HCT116 (cell line): ENCODE measurements at regions not wholly inside any gene's neighbourhood (a gene's known extent, or its start where the extent isn't known, plus 50 kb on each side); places are given as distances from the start of the nearest gene placed in this dataset.

Experiments
- ATAC-seq: fragments of 200-7000 bp; cut with Tn5 transposase; 2 replicates; pipeline ENCODE4 v1.9.1; 2020; ENCODE audit warnings: mild to moderate bottlenecking, moderate library complexity
- BruUV-seq: library from RNA; stranded (reverse); fragments of 400-500 nt; replicated peaks from 2 replicates; lab custom pipeline; 2021; lab: Mats Ljungman, UMichigan
- CTCF ChIA-PET: fragments of 300-600 bp; sonication (Branson Sonifier 250); formaldehyde crosslinking; loops from one replicate; lab custom pipeline; 2021; ENCODE audit warnings: antibody characterized with exemption; lab: Charles Lee
- POLR2A ChIA-PET: fragments of 300-600, 350-600 bp; sonication (Branson Sonifier 250); formaldehyde crosslinking; loops from one replicate; lab custom pipeline; 2021; ENCODE audit warnings: antibody characterized with exemption; lab: Charles Lee
- RAD21 ChIA-PET, 2 experiments: fragments of 300-600 bp; sonication (Branson Sonifier 250); formaldehyde crosslinking; loops; one replicate each; lab custom pipeline; 2023; ENCODE audit warnings: low total read pairs in 2 of 2; ENCODE audit not compliant: uncharacterized antibody in 2 of 2, unreplicated experiment in 2 of 2, low non-redundant PET in 1 of 2; lab: Charles Lee
- DNase-seq: peaks from one replicate; pipeline ENCODE4 v3.0.0-alpha.2; 2010; ENCODE audit warnings: low read depth, low spot score
- H2AFZ ChIP-seq: fragments of 200-600 bp; shearing (Covaris generic), sonication (generic); 2 replicates; pipeline ENCODE4 v1.6.1; 2017; ENCODE audit warnings: low read depth, mixed run types, mixed read lengths, antibody characterized with exemption, low read length; ENCODE audit not compliant: poor library complexity, severe bottlenecking
- H3K27ac ChIP-seq: 2 replicates; pipeline ENCODE4 v1.5.1; 2012; ENCODE audit warnings: low read depth, low read length
- H3K27me3 ChIP-seq: fragments of 200-600 bp; sonication (generic); 2 replicates; pipeline ENCODE4 v1.6.1; 2016; ENCODE audit warnings: mixed run types, low read length, mixed read lengths; ENCODE audit not compliant: insufficient read depth
- H3K36me3 ChIP-seq, 2 experiments: fragments of 200-500 bp in 1 of 2; fragments of 200-600 bp in 1 of 2; sonication (Bioruptor generic) in 1 of 2; sonication (generic) in 1 of 2; 2 replicates each; pipeline versions ENCODE4 v1.5.1 to v1.6.1; 2014 to 2016; ENCODE audit warnings: low read length in 2 of 2, inconsistent platforms in 1 of 2, mixed read lengths in 1 of 2, mixed run types in 1 of 2; ENCODE audit not compliant: insufficient read depth in 2 of 2, control insufficient read depth in 1 of 2
- H3K4me1 ChIP-seq, 2 experiments: fragments of 200-600 bp in 1 of 2; sonication (generic) in 1 of 2; 2 replicates each; pipeline versions ENCODE4 v1.5.1 to v1.6.1; 2012 to 2017; ENCODE audit warnings: low read length in 2 of 2, inconsistent platforms in 1 of 2, mild to moderate bottlenecking in 1 of 2, mixed read lengths in 1 of 2, mixed run types in 1 of 2, moderate library complexity in 1 of 2; ENCODE audit not compliant: insufficient read depth in 2 of 2, control insufficient read depth in 1 of 2
- H3K4me2 ChIP-seq: fragments of 200-600 bp; sonication (generic); 2 replicates; pipeline ENCODE4 v1.6.1; 2017; ENCODE audit warnings: mixed run types, low read length, mixed read lengths
- H3K4me3 ChIP-seq, 2 experiments: fragments of 200-600 bp in 1 of 2; sonication (generic) in 1 of 2; replicated peaks in 1 of 2; 2 replicates each; pipeline ENCODE4 v1.5.1; 2011 to 2016; ENCODE audit warnings: low read length in 2 of 2, control low read depth in 1 of 2, low read depth in 1 of 2, mild to moderate bottlenecking in 1 of 2, mixed read lengths in 1 of 2, mixed run types in 1 of 2
- H3K79me2 ChIP-seq: fragments of 200-600 bp; sonication (generic); 2 replicates; pipeline ENCODE4 v1.6.1; 2017; ENCODE audit warnings: mild to moderate bottlenecking, mixed run types, low read length, moderate library complexity, mixed read lengths; ENCODE audit not compliant: insufficient read depth
- H3K9ac ChIP-seq: fragments of 200-600 bp; sonication (generic); 2 replicates; pipeline ENCODE4 v1.6.1; 2016; ENCODE audit warnings: low read length, mixed read lengths
- H3K9me2 ChIP-seq: fragments of 200-600 bp; sonication (generic), shearing (Covaris generic); 2 replicates; pipeline ENCODE4 v1.6.1; 2017; ENCODE audit warnings: mixed run types, mild to moderate bottlenecking, moderate library complexity; ENCODE audit not compliant: insufficient read depth
- H3K9me3 ChIP-seq, 2 experiments: fragments of 200-500 bp in 1 of 2; fragments of 200-600 bp in 1 of 2; sonication (Bioruptor generic) in 1 of 2; sonication (generic) in 1 of 2; 2 replicates each; pipeline ENCODE4 v1.6.1; 2014 to 2017; ENCODE audit warnings: low read length in 2 of 2, mixed read lengths in 2 of 2, inconsistent platforms in 1 of 2, low read depth in 1 of 2, mild to moderate bottlenecking in 1 of 2, mixed run types in 1 of 2, moderate library complexity in 1 of 2; ENCODE audit not compliant: control insufficient read depth in 1 of 2, insufficient read depth in 1 of 2
- H4K20me1 ChIP-seq: fragments of 200-600 bp; sonication (generic), shearing (Covaris generic); 2 replicates; pipeline ENCODE4 v1.6.1; 2017; ENCODE audit warnings: mixed run types, mild to moderate bottlenecking, moderate library complexity; ENCODE audit not compliant: insufficient read depth
- ATF3 ChIP-seq: IDR thresholded peaks from 2 replicates; pipeline ENCODE4 v1.6.1; 2012
- CBX3 ChIP-seq: IDR thresholded peaks from 2 replicates; pipeline ENCODE4 v1.6.1; 2012; ENCODE audit warnings: low read depth
- EZH2 ChIP-seq: fragments of 200-600 bp; sonication (generic); IDR thresholded peaks from 2 replicates; pipeline ENCODE4 v1.6.1; 2017; ENCODE audit warnings: antibody characterized with exemption, mixed run types
- EZH2phosphoT487 ChIP-seq: fragments of 200-600 bp; IDR thresholded peaks from 2 replicates; pipeline ENCODE4 v1.6.1; 2018; ENCODE audit warnings: antibody characterized with exemption, borderline replicate concordance
- POLR2A ChIP-seq: IDR thresholded peaks from 2 replicates; pipeline ENCODE4 v1.7.0; 2011; ENCODE audit warnings: borderline replicate concordance; ENCODE audit not compliant: insufficient read depth, insufficient read length; ENCODE audit errors: extremely low read depth
- REST ChIP-seq: IDR thresholded peaks from 2 replicates; pipeline ENCODE4 v1.6.1; 2012; ENCODE audit warnings: low read depth
- SP1 ChIP-seq: IDR thresholded peaks from 2 replicates; pipeline ENCODE4 v1.6.1; 2012; ENCODE audit warnings: low read depth
- TCF7L2 ChIP-seq: IDR thresholded peaks from 2 replicates; pipeline ENCODE4 v1.7.0; 2011; ENCODE audit warnings: borderline replicate concordance, inconsistent platforms; ENCODE audit not compliant: insufficient read depth, insufficient read length; ENCODE audit errors: extremely low read depth
- intact Hi-C: fragments of 100-400 bp; cut with micrococcal nuclease; formaldehyde crosslinking; loops from 2 replicates; pipeline ENCODE4 v1.10.0; 2022
- TF ChIP-seq, protein P1 (sequence below): IDR thresholded peaks from 2 replicates; pipeline ENCODE4 v1.6.1; 2012

DNA sequence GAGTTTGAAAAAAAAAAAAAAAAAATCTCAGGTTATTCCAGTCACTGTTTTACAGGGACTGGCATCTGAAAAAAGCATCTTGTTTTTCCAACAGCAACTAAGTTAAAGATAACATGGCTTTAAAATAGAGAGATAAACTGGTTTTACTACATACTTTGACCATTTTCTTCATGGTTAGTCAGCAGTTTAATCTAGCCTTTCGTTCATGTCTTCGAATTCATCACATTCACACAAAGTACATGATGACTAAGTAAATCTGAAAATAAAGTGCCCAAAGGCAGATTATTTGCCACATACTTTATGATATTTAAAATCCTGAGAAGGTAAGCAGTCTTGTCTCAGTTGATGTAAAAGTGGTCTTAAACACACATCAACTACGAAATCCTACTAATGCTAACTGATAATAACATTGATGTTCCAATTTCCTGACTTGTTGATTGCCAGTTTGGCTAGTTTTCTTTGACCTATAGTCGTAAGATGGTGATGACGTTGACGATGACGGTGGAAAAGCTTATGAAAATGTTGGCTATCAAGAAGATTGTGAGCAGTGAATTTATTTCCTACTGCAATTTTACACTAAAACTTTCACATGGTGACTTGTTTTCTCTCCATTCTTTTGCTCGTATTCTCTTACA is 540.5 kb upstream of the BOD1L1 start:
- H4K20me1 ChIP-seq, result no peaks in the 10 kb centered on the region
- ChIA-PET POLR2A (no interaction called here), CTCF (no interaction called here), RAD21 (no interaction called here)
- no peaks in the 10 kb centered on the region for H3K27me3 ChIP-seq
- ATAC-seq, result no peak
- no peak overlapping the region for H3K9ac ChIP-seq
- no TSS peak for BruUV-seq
- no peak overlapping the region for H3K4me3 ChIP-seq
- H3K4me2 ChIP-seq, result no peak overlapping the region
- no peak overlapping the region for H2AFZ ChIP-seq
- no peaks in the 10 kb centered on the region for H3K4me1 ChIP-seq
- H3K79me2 ChIP-seq, result no peaks in the 10 kb centered on the region
- H3K27ac ChIP-seq, result no peak overlapping the region
- no peaks in the 10 kb centered on the region for H3K9me2 ChIP-seq
- H3K9me3 ChIP-seq, result peaks cover 0 to 17% of the 10 kb centered on the region in 2 experiments; a peak in 1 of 4 replicates
- no peaks in the 10 kb centered on the region for H3K36me3 ChIP-seq
- intact Hi-C loops, result no loop called here
- TF ChIP-seq EZH2 (no peak), EZH2phosphoT487 (no peak), POLR2A (no peak), SP1 (no peak), ATF3 (no peak), REST (no peak), TCF7L2 (no peak), CBX3 (no peak)
- TF ChIP-seq, protein P1, sequence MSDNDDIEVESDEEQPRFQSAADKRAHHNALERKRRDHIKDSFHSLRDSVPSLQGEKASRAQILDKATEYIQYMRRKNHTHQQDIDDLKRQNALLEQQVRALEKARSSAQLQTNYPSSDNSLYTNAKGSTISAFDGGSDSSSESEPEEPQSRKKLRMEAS, result no peak
- DNase-seq, result no peak
